AG04450 (cell line): ENCODE measurements at regions not wholly inside any gene's neighbourhood (a gene's known extent, or its start where the extent isn't known, plus 50 kb on each side); places are given as distances from the start of the nearest gene placed in this dataset.

Experiments
- CTCF ChIA-PET: fragments of 300-600, 350-600 bp; formaldehyde crosslinking; extraction: SDS; loops from one replicate; lab custom pipeline; 2022; ENCODE audit warnings: antibody characterized with exemption, inconsistent platforms; lab: Charles Lee
- POLR2A ChIA-PET: fragments of 350-600 bp; formaldehyde crosslinking; extraction: SDS; loops from one replicate; lab custom pipeline; 2021; ENCODE audit warnings: antibody characterized with exemption, inconsistent platforms; lab: Yijun Ruan, JAX
- DNase-seq: peaks from one replicate; pipeline ENCODE4 v3.0.0-alpha.2; 2011; ENCODE audit warnings: low read depth, low spot score
- H3K27ac ChIP-seq: one replicate; pipeline ENCODE4 v1.5.1; 2012; ENCODE audit warnings: low read depth, low read length, control low read depth
- H3K27me3 ChIP-seq: one replicate; pipeline ENCODE4 v1.6.0; 2012; ENCODE audit warnings: low read length; ENCODE audit not compliant: control insufficient read depth, insufficient read depth
- H3K4me3 ChIP-seq: 2 replicates; pipeline ENCODE4 v1.5.1; 2011; ENCODE audit warnings: mild to moderate bottlenecking, low read depth, low read length, control low read depth
- H3K9me3 ChIP-seq: 2 replicates; pipeline ENCODE4 v1.5.1; 2012; ENCODE audit warnings: low read length; ENCODE audit not compliant: control insufficient read depth, insufficient read depth
- CTCF ChIP-seq: IDR thresholded peaks from 2 replicates; pipeline ENCODE4 v1.5.1; 2011; ENCODE audit warnings: low read depth, low read length, control low read depth, inconsistent platforms

- CTCF ChIA-PET: interaction anchor here (1.1 kb wide), 1 partner anchor 140 kb away, joined by 5 read pairs; no protein-coding TSS in a partner anchor
- POLR2A ChIA-PET: no interaction called here
- Histone ChIP-seq H3K9me3 (no peaks in the 10 kb centered on the region), H3K4me3 (no peak overlapping the region), H3K27me3 (peaks cover 7% of the 10 kb centered on the region), H3K27ac (no peak overlapping the region)
- no peak for TF ChIP-seq CTCF
- no peak for DNase-seq
These were observed 113.6 kb upstream of the LIFR start for GRCh38 chr5:38670066-38670465.

GRCh38 chr5:38670878-38671277 is 114.4 kb upstream of the LIFR start:
- peaks cover 4% of the 10 kb centered on the region for H3K27me3 ChIP-seq
- H3K9me3 ChIP-seq: no peaks in the 10 kb centered on the region
- TF ChIP-seq CTCF: no peak
- no peak overlapping the region for H3K27ac ChIP-seq
- no peak overlapping the region for H3K4me3 ChIP-seq
- POLR2A ChIA-PET: no interaction called here
- DNase-seq: no peak
- CTCF ChIA-PET: interaction anchor here (1.1 kb wide), 1 partner anchor 139 kb away, joined by 5 read pairs; no protein-coding TSS in a partner anchor

GRCh38 chr5:38672059-38672788 is 115.8 kb upstream of the LIFR start:
- DNase-seq: peak; percentile 30
- no peak for TF ChIP-seq CTCF
- Histone ChIP-seq H3K9me3 (no peaks in the 10 kb centered on the region), H3K27ac (no peak overlapping the region), H3K27me3 (peaks cover 2% of the 10 kb centered on the region), H3K4me3 (no peak overlapping the region)
- POLR2A ChIA-PET: interaction anchor here (1.1 kb wide), 1 partner anchor 93 kb away, joined by 4 read pairs; no protein-coding TSS in a partner anchor
- CTCF ChIA-PET: interaction anchor here (1.2 to 1.6 kb wide), 3 partner anchors 10 to 231 kb away, joined by 3 to 9 read pairs (median 5); no protein-coding TSS in a partner anchor

- Histone ChIP-seq H3K4me3 (no peak overlapping the region), H3K9me3 (no peaks in the 10 kb centered on the region), H3K27ac (no peak overlapping the region), H3K27me3 (no peaks in the 10 kb centered on the region)
- no peak for DNase-seq
- POLR2A ChIA-PET: no interaction called here
- CTCF ChIA-PET: interaction anchor here (1.2 to 1.7 kb wide), 2 partner anchors 9 to 232 kb away, joined by 4 to 5 read pairs; no protein-coding TSS in a partner anchor
- TF ChIP-seq CTCF: no peak
These were observed 117.2 kb upstream of the LIFR start for GRCh38 chr5:38673671-38674071.

GRCh38 chr5:38675443-38675842 is 119.0 kb upstream of the LIFR start:
- POLR2A ChIA-PET: no interaction called here
- DNase-seq: no peak
- Histone ChIP-seq H3K27me3 (no peaks in the 10 kb centered on the region), H3K4me3 (no peak overlapping the region), H3K9me3 (no peaks in the 10 kb centered on the region), H3K27ac (no peak overlapping the region)
- no peak for TF ChIP-seq CTCF
- CTCF ChIA-PET: interaction anchor here (1.7 kb wide), 1 partner anchor 234 kb away, joined by 4 read pairs; no protein-coding TSS in a partner anchor
